ENCODE measurements at regions not wholly inside any gene's neighbourhood (a gene's known extent, or its start where the extent isn't known, plus 50 kb on each side); places are given as distances from the start of the nearest gene placed in this dataset.

GRCh38 chr2:82246220-82246775, 1941.7 kb upstream of the LRRTM1 start:
- TF ChIP-seq CTCF (IDR thresholded peaks at IDR 0.05) (no peak), ZFX (IDR thresholded peaks at IDR 0.05; ENCODE audit: borderline replicate concordance) (no peak)

Measured in 22Rv1 (cell line).